Fibroblast of the aortic adventitia (primary cell): ENCODE measurements at regions not wholly inside any gene's neighbourhood (a gene's known extent, or its start where the extent isn't known, plus 50 kb on each side); places are given as distances from the start of the nearest gene placed in this dataset.

Experiments used
- DNase-seq: peaks from one replicate; pipeline ENCODE4 v3.0.0-alpha.2; 2010; ENCODE audit warnings: low read depth
- H3K4me3 ChIP-seq: 2 replicates; pipeline ENCODE4 v1.5.1; 2011; ENCODE audit warnings: low read depth, mild to moderate bottlenecking, control low read depth, low read length, moderate library complexity
- TF ChIP-seq, protein P1 (sequence below): IDR thresholded peaks from 2 replicates; pipeline ENCODE4 v1.5.1; 2011; ENCODE audit warnings: mild to moderate bottlenecking, low read length, control low read depth, inconsistent platforms; ENCODE audit not compliant: insufficient read depth

DNA sequence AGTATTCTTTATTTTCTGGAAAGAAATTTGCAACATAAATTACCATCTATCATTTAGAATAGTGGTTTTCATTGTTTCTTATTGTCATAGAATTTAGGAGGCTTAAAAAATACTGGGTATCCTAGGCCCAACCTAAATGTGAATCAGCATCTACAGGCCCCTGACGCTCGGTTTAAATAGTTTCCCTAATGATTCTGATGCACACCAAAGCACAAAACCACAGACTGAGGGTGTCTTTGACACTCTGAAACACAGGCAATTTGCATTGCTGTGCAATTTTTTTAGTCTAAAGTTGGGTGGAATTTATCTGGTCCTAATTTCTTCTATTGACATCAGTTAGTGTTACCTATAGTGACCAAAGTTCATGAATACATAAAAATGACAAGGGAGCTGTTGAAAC lies 87.6 kb upstream of the SSTR1 start:
- DNase-seq = no peak
- no peak overlapping the region for H3K4me3 ChIP-seq
- TF ChIP-seq, protein P1, sequence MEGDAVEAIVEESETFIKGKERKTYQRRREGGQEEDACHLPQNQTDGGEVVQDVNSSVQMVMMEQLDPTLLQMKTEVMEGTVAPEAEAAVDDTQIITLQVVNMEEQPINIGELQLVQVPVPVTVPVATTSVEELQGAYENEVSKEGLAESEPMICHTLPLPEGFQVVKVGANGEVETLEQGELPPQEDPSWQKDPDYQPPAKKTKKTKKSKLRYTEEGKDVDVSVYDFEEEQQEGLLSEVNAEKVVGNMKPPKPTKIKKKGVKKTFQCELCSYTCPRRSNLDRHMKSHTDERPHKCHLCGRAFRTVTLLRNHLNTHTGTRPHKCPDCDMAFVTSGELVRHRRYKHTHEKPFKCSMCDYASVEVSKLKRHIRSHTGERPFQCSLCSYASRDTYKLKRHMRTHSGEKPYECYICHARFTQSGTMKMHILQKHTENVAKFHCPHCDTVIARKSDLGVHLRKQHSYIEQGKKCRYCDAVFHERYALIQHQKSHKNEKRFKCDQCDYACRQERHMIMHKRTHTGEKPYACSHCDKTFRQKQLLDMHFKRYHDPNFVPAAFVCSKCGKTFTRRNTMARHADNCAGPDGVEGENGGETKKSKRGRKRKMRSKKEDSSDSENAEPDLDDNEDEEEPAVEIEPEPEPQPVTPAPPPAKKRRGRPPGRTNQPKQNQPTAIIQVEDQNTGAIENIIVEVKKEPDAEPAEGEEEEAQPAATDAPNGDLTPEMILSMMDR = no peak

DNA sequence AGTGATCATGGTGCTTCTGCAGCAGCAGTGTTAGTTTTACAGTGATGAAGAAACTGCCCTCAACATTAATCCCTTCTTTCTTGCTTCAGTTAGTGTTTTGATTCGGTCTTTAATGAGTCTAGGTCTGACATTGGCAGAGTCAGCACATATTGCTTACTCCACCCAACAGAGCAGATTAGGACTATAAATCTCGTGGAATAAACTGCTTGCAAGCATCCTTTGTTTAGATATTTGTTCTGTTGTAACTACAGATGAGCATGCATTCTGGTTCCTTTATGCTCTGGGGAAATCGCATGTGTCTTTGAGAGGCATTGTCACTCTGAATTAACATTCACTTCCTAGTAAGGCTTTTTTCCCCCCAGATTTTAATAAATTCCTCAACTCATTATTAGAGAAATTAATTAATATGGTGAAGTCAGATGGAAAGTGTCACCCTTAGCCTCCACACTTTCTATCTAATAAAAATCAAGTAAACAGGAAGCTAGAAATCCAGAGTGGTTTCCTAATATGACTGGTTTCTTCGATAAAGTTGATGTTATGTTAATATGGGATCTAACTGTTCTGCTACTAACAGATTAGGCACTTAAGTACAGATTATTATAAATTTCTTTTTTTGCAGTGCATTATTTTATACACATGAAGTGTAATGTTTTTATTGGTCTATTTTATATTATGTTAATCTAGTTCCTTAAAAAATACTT lies 86.2 kb upstream of the SSTR1 start:
- no peak for DNase-seq
- H3K4me3 ChIP-seq = no peak overlapping the region
- TF ChIP-seq, protein P1 = no peak

DNA sequence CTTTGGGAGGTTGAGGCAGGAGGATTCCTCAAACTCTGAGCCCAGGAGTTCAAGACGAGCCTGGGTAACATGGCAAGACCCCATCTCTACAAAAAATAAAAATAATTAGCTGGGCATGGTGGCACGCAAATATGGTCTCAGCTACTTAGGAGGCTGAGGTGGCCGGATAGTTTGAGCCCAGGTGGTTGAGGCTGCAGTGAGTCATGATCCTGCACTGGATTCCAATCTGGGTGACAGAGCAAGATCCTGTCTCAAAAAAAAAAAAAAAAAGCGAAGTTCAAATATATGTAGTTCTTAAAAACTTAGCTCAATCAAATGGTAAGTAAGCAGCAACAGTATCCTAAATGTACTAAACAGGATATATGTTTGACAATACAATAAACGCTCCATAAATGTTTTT lies 85.5 kb upstream of the SSTR1 start:
- TF ChIP-seq, protein P1 = no peak
- DNase-seq = no peak
- H3K4me3 ChIP-seq = no peak overlapping the region

DNA sequence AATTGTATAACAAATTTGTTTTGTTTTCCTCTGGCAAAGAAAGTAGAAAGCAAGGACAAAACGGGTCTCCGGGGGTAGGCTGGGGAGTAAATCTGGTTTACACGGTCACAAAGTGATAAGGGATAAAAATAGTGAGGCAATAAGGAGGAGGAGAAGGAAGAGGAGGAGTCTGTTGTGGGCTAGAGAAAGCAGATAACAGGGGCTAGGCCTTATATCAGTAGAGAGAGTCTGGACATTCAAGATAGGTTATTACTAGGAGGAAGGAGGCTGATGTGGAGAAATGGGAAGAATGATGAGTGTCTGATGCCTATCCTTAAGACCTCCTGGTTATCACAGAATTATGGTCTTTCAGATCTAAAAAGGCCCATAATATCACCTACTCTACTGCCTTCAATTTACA lies 83.2 kb upstream of the SSTR1 start:
- TF ChIP-seq, protein P1 = no peak
- no peak overlapping the region for H3K4me3 ChIP-seq
- DNase-seq = no peak

DNA sequence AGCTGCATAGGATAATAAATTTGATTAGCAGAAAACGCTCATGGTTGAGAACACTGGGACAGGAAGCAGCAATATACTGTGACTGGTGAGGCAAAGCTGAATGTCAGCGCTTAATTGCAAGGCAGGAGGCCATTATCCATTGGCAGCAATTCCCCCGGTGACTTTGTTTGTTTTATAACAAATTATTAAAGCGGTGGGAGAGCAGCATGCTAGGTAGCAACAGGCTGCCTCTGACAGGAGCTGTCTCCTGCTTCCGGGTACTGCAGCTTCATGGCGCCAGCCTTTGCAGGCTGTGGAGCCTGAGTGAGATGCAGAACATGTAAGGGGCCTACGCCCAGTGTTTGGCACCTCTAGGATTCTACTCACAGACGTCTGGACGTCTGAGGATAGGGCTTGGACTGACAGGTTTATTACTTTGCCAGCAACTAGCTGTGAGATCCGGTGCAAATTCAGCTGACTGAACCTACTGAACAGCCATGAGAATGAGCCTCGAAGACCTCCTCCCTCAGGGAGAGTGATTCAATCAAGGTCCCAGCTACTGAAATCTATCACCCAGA lies 82.1 kb upstream of the SSTR1 start:
- DNase-seq = no peak
- TF ChIP-seq, protein P1 = no peak
- no peak overlapping the region for H3K4me3 ChIP-seq

DNA sequence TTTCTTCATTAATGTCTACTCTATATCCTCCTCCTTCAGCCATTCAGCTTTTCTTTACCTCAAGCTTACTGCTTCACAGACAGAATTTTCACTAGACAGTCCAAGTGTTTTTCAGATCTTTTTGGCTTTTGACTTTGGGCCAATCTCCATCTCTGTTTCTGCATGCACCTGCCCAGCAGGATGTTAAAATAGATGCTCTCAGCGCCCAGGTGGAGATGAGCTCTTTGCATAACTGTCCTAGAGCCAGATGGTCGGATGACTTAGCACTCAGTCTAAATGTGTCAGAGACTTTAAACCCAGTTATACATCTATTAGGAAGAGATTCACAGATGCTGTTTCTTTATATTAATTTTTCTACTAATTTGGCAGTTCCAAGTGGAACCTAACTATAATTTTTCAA lies 80.3 kb upstream of the SSTR1 start:
- no peak overlapping the region for H3K4me3 ChIP-seq
- no peak for DNase-seq
- TF ChIP-seq, protein P1 = no peak

DNA sequence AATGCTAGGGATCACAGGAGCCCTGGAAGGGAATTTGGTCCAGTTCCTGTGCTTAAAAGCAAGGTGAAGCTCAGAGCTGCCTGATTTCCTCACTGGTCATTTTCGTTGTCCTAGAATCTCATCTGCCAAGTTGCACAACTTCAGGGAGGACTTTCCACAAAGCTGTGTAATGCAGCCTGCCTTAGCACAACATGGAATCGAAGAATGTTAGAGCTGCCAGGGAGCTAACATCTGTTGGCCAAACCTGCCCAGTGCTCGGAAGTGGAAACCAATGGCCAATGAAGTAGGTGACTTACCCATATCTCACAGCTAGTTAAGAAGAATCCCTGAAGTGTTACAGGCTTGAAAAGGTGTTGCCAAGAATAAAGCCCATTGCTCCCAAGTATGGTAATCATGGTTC lies 79.9 kb upstream of the SSTR1 start:
- H3K4me3 ChIP-seq = no peak overlapping the region
- TF ChIP-seq, protein P1 = no peak
- DNase-seq = no peak
